Astrocyte (in vitro differentiated cells and primary cell): ENCODE measurements at regions not wholly inside any gene's neighbourhood (a gene's known extent, or its start where the extent isn't known, plus 50 kb on each side); places are given as distances from the start of the nearest gene placed in this dataset.
"Not testable (repeated sequence)": the region's sequence is repeated elsewhere in the genome, so short reads cannot be mapped to it uniquely, and the experiment has no call there.

Source experiments
- DNase-seq: peaks from one replicate; pipeline ENCODE4 v3.0.0-alpha.2; 2010; ENCODE audit warnings: low read depth
- FAIRE-seq: peaks from 2 replicates; lab custom pipeline; 2011; peaks lifted over from hg19 to GRCh38; lab: Jason Lieb, UNC
- H2AFZ ChIP-seq: 2 replicates; pipeline ENCODE4 v1.6.0; 2012; ENCODE audit warnings: low read depth, low read length, inconsistent platforms
- H3K27ac ChIP-seq: 2 replicates; pipeline ENCODE4 v1.5.1; 2011; ENCODE audit warnings: low read depth, low read length, inconsistent platforms
- H3K27me3 ChIP-seq: 2 replicates; pipeline ENCODE4 v1.6.0; 2011; ENCODE audit warnings: low read length, inconsistent platforms; ENCODE audit not compliant: insufficient read depth
- H3K36me3 ChIP-seq: 2 replicates; pipeline ENCODE4 v1.5.1; 2011; ENCODE audit warnings: low read length, inconsistent platforms; ENCODE audit not compliant: insufficient read depth
- H3K4me1 ChIP-seq: 2 replicates; pipeline ENCODE4 v1.5.1; 2011; ENCODE audit warnings: low read length, inconsistent platforms; ENCODE audit not compliant: insufficient read depth
- H3K4me2 ChIP-seq: 2 replicates; pipeline ENCODE4 v1.6.0; 2012; ENCODE audit warnings: low read length, inconsistent platforms
- H3K4me3 ChIP-seq: 2 replicates; pipeline ENCODE4 v1.5.1; 2011; ENCODE audit warnings: low read depth, mild to moderate bottlenecking, low read length, inconsistent platforms; ENCODE audit not compliant: insufficient read depth
- H3K79me2 ChIP-seq: 2 replicates; pipeline ENCODE4 v1.6.0; 2012; ENCODE audit warnings: mild to moderate bottlenecking, low read length, inconsistent platforms; ENCODE audit not compliant: insufficient read depth
- H3K9ac ChIP-seq: 2 replicates; pipeline ENCODE4 v1.6.0; 2012; ENCODE audit warnings: mild to moderate bottlenecking, low read length, inconsistent platforms
- H3K9me3 ChIP-seq: 2 replicates; pipeline ENCODE4 v1.5.1; 2012; ENCODE audit warnings: low read depth, mild to moderate bottlenecking, low read length, inconsistent platforms; ENCODE audit not compliant: insufficient read depth
- H4K20me1 ChIP-seq: 2 replicates; pipeline ENCODE4 v1.6.0; 2012; ENCODE audit warnings: low read length, inconsistent platforms; ENCODE audit not compliant: insufficient read depth
- H3K27ac Mint-ChIP-seq: one replicate; pipeline ENCODE4 v1.8.0; 2021; ENCODE audit warnings: mild to moderate bottlenecking, mixed read lengths; ENCODE audit not compliant: unreplicated experiment
- H3K27me3 Mint-ChIP-seq: one replicate; pipeline ENCODE4 v1.8.0; 2021; ENCODE audit warnings: low read depth, mixed read lengths; ENCODE audit not compliant: unreplicated experiment
- H3K36me3 Mint-ChIP-seq: one replicate; pipeline ENCODE4 v1.8.0; 2021; ENCODE audit warnings: low read depth, mixed read lengths; ENCODE audit not compliant: unreplicated experiment
- H3K4me1 Mint-ChIP-seq: one replicate; pipeline ENCODE4 v1.8.0; 2021; ENCODE audit warnings: low read depth, mixed read lengths; ENCODE audit not compliant: unreplicated experiment
- H3K4me3 Mint-ChIP-seq: one replicate; pipeline ENCODE4 v1.8.0; 2021; ENCODE audit warnings: mild to moderate bottlenecking, moderate library complexity, mixed read lengths; ENCODE audit not compliant: unreplicated experiment
- H3K9me3 Mint-ChIP-seq: one replicate; pipeline ENCODE4 v1.8.0; 2021; ENCODE audit warnings: mild to moderate bottlenecking, mixed read lengths; ENCODE audit not compliant: unreplicated experiment
- CTCF ChIP-seq: IDR thresholded peaks from 2 replicates; pipeline ENCODE4 v1.5.1; 2011; ENCODE audit warnings: low read depth, mild to moderate bottlenecking, inconsistent platforms, low read length, moderate library complexity; ENCODE audit not compliant: insufficient read depth
- EZH2 ChIP-seq: IDR thresholded peaks from 2 replicates; pipeline ENCODE4 v1.6.1; 2012; ENCODE audit warnings: mild to moderate bottlenecking, low read length, inconsistent platforms; ENCODE audit not compliant: insufficient read depth

- TF ChIP-seq CTCF (no peak), EZH2 (no peak)
- H3K9me3 Mint-ChIP-seq, result no peaks in the 10 kb centered on the region
- H3K9ac ChIP-seq, result no peak overlapping the region
- H3K27me3 ChIP-seq, result no peaks in the 10 kb centered on the region
- H3K9me3 ChIP-seq, result no peaks in the 10 kb centered on the region
- H2AFZ ChIP-seq, result no peak overlapping the region
- H3K4me2 ChIP-seq, result no peak overlapping the region
- no peak overlapping the region for H3K27ac Mint-ChIP-seq
- H3K36me3 ChIP-seq, result no peaks in the 10 kb centered on the region
- DNase-seq (no peak), FAIRE-seq (no peak)
- H3K27ac ChIP-seq, result no peak overlapping the region
- H3K27me3 Mint-ChIP-seq, result no peaks in the 10 kb centered on the region
- peaks cover 22% of the 10 kb centered on the region for H3K4me1 Mint-ChIP-seq
- no peaks in the 10 kb centered on the region for H3K79me2 ChIP-seq
- no peak overlapping the region for H3K4me3 Mint-ChIP-seq
- H3K4me1 ChIP-seq, result no peaks in the 10 kb centered on the region
- H3K4me3 ChIP-seq, result no peak overlapping the region
- H4K20me1 ChIP-seq, result no peaks in the 10 kb centered on the region
- peaks cover 6% of the 10 kb centered on the region for H3K36me3 Mint-ChIP-seq
These were observed 149.8 kb downstream of the KLF6 start for GRCh38 chr10:3635211-3635671.

- H3K27me3 Mint-ChIP-seq, H4K20me1 ChIP-seq, H3K36me3 Mint-ChIP-seq, H3K4me2 ChIP-seq, H3K4me1 ChIP-seq, FAIRE-seq, H2AFZ ChIP-seq, H3K27ac Mint-ChIP-seq, H3K27me3 ChIP-seq, H3K27ac ChIP-seq, H3K36me3 ChIP-seq, H3K79me2 ChIP-seq, H3K4me3 ChIP-seq, DNase-seq, H3K9me3 ChIP-seq, H3K9me3 Mint-ChIP-seq, H3K9ac ChIP-seq, H3K4me3 Mint-ChIP-seq: not testable (repeated sequence)
- H3K4me1 Mint-ChIP-seq, result peaks cover 22% of the 10 kb centered on the region
These were observed 150.4 kb downstream of the KLF6 start for GRCh38 chr10:3634646-3635045.

- Histone ChIP-seq H3K36me3 (no peaks in the 10 kb centered on the region), H3K79me2 (no peaks in the 10 kb centered on the region), H3K4me3 (no peak overlapping the region), H2AFZ (no peak overlapping the region), H3K4me1 (no peaks in the 10 kb centered on the region), H3K27me3 (no peaks in the 10 kb centered on the region), H3K9me3 (no peaks in the 10 kb centered on the region), H4K20me1 (no peaks in the 10 kb centered on the region), H3K4me2 (no peak overlapping the region), H3K27ac (no peak overlapping the region), H3K9ac (no peak overlapping the region)
- peaks cover 6% of the 10 kb centered on the region for H3K36me3 Mint-ChIP-seq
- no peak overlapping the region for H3K4me3 Mint-ChIP-seq
- DNase-seq (peak; percentile 26), FAIRE-seq (no peak)
- peaks cover 19% of the 10 kb centered on the region for H3K4me1 Mint-ChIP-seq
- H3K27ac Mint-ChIP-seq, result no peak overlapping the region
- no peaks in the 10 kb centered on the region for H3K9me3 Mint-ChIP-seq
- TF ChIP-seq CTCF (no peak), EZH2 (no peak)
- no peaks in the 10 kb centered on the region for H3K27me3 Mint-ChIP-seq
These were observed 153.2 kb downstream of the KLF6 start for GRCh38 chr10:3631701-3632330.
